Neural progenitor cell (in vitro differentiated cells): ENCODE measurements at regions not wholly inside any gene's neighbourhood (a gene's known extent, or its start where the extent isn't known, plus 50 kb on each side); places are given as distances from the start of the nearest gene placed in this dataset.

Source experiments
- CTCF ChIP-seq: fragments of 200-600 bp; sonication (generic); IDR thresholded peaks from 2 replicates; pipeline ENCODE4 v1.5.1; 2017; ENCODE audit warnings: antibody characterized with exemption, mild to moderate bottlenecking
- EZH2 ChIP-seq: fragments of 200-600 bp; sonication (generic); IDR thresholded peaks from 2 replicates; pipeline ENCODE4 v1.6.1; 2017; ENCODE audit warnings: antibody characterized with exemption, mild to moderate bottlenecking, moderate library complexity
- EZH2phosphoT487 ChIP-seq: fragments of 200-600 bp; sonication (generic); IDR thresholded peaks from 2 replicates; pipeline ENCODE4 v1.6.1; 2017; ENCODE audit warnings: antibody characterized with exemption

- no peak for TF ChIP-seq CTCF
- TF ChIP-seq EZH2, result no peak
- no peak for TF ChIP-seq EZH2phosphoT487
These were observed 263.2 kb upstream of the SPRY2 start for GRCh38 chr13:80604098-80604497.
